ENCODE measurements at regions not wholly inside any gene's neighbourhood (a gene's known extent, or its start where the extent isn't known, plus 50 kb on each side); places are given as distances from the start of the nearest gene placed in this dataset.

- TF ChIP-seq CTCF (IDR thresholded peaks at IDR 0.05; ENCODE audit: low read depth, low read length, poor library complexity, severe bottlenecking), result no peak
- TF ChIP-seq EZH2phosphoT487 (IDR thresholded peaks at IDR 0.05; ENCODE audit: borderline replicate concordance, low read length), result no peak
Observed at GRCh38 chr5:23389291-23390101, 117.9 kb upstream of the PRDM9 start.

Data from DOHH2 (cell line).